Uterus (tissue), 3 donors: ENCODE measurements at regions not wholly inside any gene's neighbourhood (a gene's known extent, or its start where the extent isn't known, plus 50 kb on each side); places are given as distances from the start of the nearest gene placed in this dataset.

ENCODE experiments used
- DNase-seq, 2 donors: peaks; one replicate each; pipeline ENCODE4 v3.0.0-alpha.2; 2019 to 2020
- H3K27ac ChIP-seq, 2 donors: fragments of 200-600 bp; sonication (generic); 1 replicate in 1 of 2; 2 replicates in 1 of 2; pipeline ENCODE4 v1.5.1; 2016 to 2018
- H3K27me3 ChIP-seq, 2 donors: fragments of 200-600 bp; sonication (generic); one replicate each; pipeline ENCODE4 v1.5.1; 2018 to 2019; ENCODE audit warnings: control low read depth in 1 of 2
- H3K36me3 ChIP-seq, 2 donors: fragments of 200-600 bp; sonication (generic); one replicate each; pipeline ENCODE4 v1.5.1; 2019; ENCODE audit warnings: control low read depth in 1 of 2
- H3K4me1 ChIP-seq, 2 donors: fragments of 200-600 bp; sonication (generic); one replicate each; pipeline ENCODE4 v1.5.1; 2018 to 2019; ENCODE audit warnings: control low read depth in 1 of 2
- H3K4me3 ChIP-seq, 2 donors: fragments of 200-600 bp; sonication (generic); 1 replicate in 1 of 2; 2 replicates in 1 of 2; pipeline ENCODE4 v1.5.1; 2018 to 2019; ENCODE audit warnings: mild to moderate bottlenecking in 1 of 2
- H3K9me3 ChIP-seq, 2 donors: fragments of 200-600 bp; sonication (generic); one replicate each; pipeline ENCODE4 v1.5.1; 2019; ENCODE audit warnings: control low read depth in 1 of 2
- POLR2A ChIP-seq, 2 donors: fragments of 450-650 bp; IDR thresholded peaks; one replicate each; pipeline ENCODE4 v1.6.1; 2016; ENCODE audit warnings: antibody characterized with exemption in 2 of 2, mild to moderate bottlenecking in 1 of 2, moderate library complexity in 1 of 2
- intact Hi-C: fragments of 100-400 bp; cut with DNase I; formaldehyde crosslinking; loops from one replicate; pipeline ENCODE4 v1.15.1; 2023; ENCODE audit warnings: low total_unique reads
- TF ChIP-seq, protein P1 (sequence below), 4 experiments: fragments of 200-600 bp in 2 of 4; fragments of 450-650 bp in 2 of 4; sonication (generic) in 2 of 4; IDR thresholded peaks; one replicate each; pipeline ENCODE4 v1.5.1; 2016 to 2019; ENCODE audit warnings: antibody characterized with exemption in 4 of 4, mild to moderate bottlenecking in 2 of 4, moderate library complexity in 1 of 4
- donor health status: DM: yes; HTN: yes; CAD: no.

DNA sequence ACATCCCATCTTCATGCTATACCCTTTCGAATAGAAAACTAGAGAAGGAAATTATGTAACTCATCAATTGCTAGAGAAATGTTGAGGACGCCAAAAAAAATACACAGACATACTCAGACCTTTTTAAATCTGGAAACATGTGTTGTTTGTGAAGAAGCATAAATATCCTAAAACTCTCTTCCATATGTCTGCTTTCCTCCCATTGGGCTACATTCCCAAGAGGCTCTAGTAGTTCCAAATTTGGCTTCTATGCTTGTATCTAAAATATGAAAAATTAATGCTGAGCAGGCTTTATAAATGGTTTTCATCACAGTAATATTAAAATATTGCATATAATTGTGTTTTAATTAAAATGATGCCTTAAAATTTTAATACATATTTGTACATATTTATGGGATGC lies 297.9 kb upstream of the PSMD7 start:
- DNase-seq, result no peak

DNA sequence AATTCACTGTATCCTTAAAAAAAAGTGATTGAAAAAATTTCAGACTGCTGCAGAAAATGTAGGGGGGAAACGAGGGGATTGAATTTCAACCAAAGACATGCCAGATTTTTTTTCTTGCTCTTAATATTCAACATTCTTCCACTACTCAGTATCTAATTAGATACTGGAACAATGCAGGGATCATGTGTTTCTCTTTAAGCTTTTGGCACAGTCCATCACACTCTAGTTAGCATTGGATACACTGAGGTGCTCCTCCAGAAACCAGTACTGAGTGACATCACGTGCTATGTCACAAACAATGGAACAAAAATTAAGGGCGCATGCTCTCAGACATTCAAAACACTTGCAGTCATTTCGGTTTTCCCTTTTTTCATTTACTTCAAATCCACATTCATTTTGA lies 298.6 kb upstream of the PSMD7 start:
- no peak for DNase-seq
- TF ChIP-seq POLR2A (IDR thresholded peaks at IDR 0.05), result no peak
- TF ChIP-seq, protein P1, sequence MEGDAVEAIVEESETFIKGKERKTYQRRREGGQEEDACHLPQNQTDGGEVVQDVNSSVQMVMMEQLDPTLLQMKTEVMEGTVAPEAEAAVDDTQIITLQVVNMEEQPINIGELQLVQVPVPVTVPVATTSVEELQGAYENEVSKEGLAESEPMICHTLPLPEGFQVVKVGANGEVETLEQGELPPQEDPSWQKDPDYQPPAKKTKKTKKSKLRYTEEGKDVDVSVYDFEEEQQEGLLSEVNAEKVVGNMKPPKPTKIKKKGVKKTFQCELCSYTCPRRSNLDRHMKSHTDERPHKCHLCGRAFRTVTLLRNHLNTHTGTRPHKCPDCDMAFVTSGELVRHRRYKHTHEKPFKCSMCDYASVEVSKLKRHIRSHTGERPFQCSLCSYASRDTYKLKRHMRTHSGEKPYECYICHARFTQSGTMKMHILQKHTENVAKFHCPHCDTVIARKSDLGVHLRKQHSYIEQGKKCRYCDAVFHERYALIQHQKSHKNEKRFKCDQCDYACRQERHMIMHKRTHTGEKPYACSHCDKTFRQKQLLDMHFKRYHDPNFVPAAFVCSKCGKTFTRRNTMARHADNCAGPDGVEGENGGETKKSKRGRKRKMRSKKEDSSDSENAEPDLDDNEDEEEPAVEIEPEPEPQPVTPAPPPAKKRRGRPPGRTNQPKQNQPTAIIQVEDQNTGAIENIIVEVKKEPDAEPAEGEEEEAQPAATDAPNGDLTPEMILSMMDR (IDR thresholded peaks at IDR 0.05), result no peak
- H3K27me3 ChIP-seq, result no peaks in the 10 kb centered on the region

More for the DNA sequence above, 297.9 kb upstream of the PSMD7 start:
- Histone ChIP-seq H3K4me3 (no peak overlapping the region), H3K27me3 (no peaks in the 10 kb centered on the region), H3K36me3 (no peaks in the 10 kb centered on the region), H3K9me3 (no peaks in the 10 kb centered on the region), H3K4me1 (no peaks in the 10 kb centered on the region), H3K27ac (no peak overlapping the region)
- intact Hi-C loops, result no loop called here
- no peak for TF ChIP-seq POLR2A (IDR thresholded peaks at IDR 0.05)
- TF ChIP-seq, protein P1 (IDR thresholded peaks at IDR 0.05), result no peak

GRCh38 chr16:73997340-73997711 lies 299.3 kb upstream of the PSMD7 start:
- Histone ChIP-seq H3K27ac (no peak overlapping the region), H3K27me3 (no peaks in the 10 kb centered on the region), H3K36me3 (no peaks in the 10 kb centered on the region), H3K9me3 (no peaks in the 10 kb centered on the region), H3K4me3 (no peak overlapping the region), H3K4me1 (no peaks in the 10 kb centered on the region)
- intact Hi-C loops, result no loop called here
- no peak for TF ChIP-seq POLR2A (IDR thresholded peaks at IDR 0.05)
- TF ChIP-seq, protein P1 (IDR thresholded peaks at IDR 0.05), result no peak
- DNase-seq, result no peak

More for the DNA sequence above, 298.6 kb upstream of the PSMD7 start:
- intact Hi-C loops, result no loop called here
- Histone ChIP-seq H3K4me3 (no peak overlapping the region), H3K36me3 (no peaks in the 10 kb centered on the region), H3K27ac (no peak overlapping the region), H3K4me1 (no peaks in the 10 kb centered on the region), H3K9me3 (no peaks in the 10 kb centered on the region)

- H3K27me3 ChIP-seq, result no peaks in the 10 kb centered on the region
- no peak for TF ChIP-seq POLR2A (IDR thresholded peaks at IDR 0.05)
- TF ChIP-seq, protein P1 (IDR thresholded peaks at IDR 0.05), result no peak
- H3K4me3 ChIP-seq, result no peak overlapping the region
- no peaks in the 10 kb centered on the region for H3K9me3 ChIP-seq
- H3K27ac ChIP-seq, result no peak overlapping the region
- no peak for DNase-seq
- no peaks in the 10 kb centered on the region for H3K4me1 ChIP-seq
- H3K36me3 ChIP-seq, result no peaks in the 10 kb centered on the region
- intact Hi-C loops, result no loop called here
These were observed 299.8 kb upstream of the PSMD7 start for GRCh38 chr16:73996624-73997339.

DNA sequence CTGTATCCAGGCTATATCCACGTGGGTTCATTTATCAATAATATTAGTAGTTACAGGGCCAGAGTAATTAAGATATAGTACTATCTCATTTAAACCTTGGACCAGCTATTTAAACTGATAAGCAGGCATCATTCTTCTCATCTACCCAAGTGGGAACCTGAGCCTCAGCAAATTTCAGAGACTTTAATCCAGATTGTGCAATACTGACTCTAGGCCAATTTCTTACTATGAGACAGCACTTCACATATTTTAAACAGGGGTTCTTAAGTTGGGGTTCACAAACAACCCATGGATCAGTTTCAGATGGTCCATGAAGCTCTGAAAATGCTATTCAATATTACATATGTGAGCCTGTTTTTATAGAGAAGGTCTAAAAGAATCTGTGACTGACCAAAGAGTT lies 302.7 kb upstream of the PSMD7 start:
- Histone ChIP-seq H3K4me1 (no peaks in the 10 kb centered on the region), H3K27me3 (no peaks in the 10 kb centered on the region), H3K4me3 (no peak overlapping the region), H3K9me3 (no peaks in the 10 kb centered on the region), H3K27ac (no peak overlapping the region), H3K36me3 (no peaks in the 10 kb centered on the region)
- intact Hi-C loops, result no loop called here
- TF ChIP-seq, protein P1 (IDR thresholded peaks at IDR 0.05), result no peak
- no peak for TF ChIP-seq POLR2A (IDR thresholded peaks at IDR 0.05)
- DNase-seq, result no peak
